GM18502 (cell line): ENCODE measurements at regions not wholly inside any gene's neighbourhood (a gene's known extent, or its start where the extent isn't known, plus 50 kb on each side); places are given as distances from the start of the nearest gene placed in this dataset.

Source experiments
- ATAC-seq: cut with Tn5 transposase; IDR thresholded peaks from one replicate; pipeline ENCODE4 v1.9.1; 2021; ENCODE audit warnings: mild to moderate bottlenecking; ENCODE audit not compliant: unreplicated experiment, poor library complexity

DNA sequence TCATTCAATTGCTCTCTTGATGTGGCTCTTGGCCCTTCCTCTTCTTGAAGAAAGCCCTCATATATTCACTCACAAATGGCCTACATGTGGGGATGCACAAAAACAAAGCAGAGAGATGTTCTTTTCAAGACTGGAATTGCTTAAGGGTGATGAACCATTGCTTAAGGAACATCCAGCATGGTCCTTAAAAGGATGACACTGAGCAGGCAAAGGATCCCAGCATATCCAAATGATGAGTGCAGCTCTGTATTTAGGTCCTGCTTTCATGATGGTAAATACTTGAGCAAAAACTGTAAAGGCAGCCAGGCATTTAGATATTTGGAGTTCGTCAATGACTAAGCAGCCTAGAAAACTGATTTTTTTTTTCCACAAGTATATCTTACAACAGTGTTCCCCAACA, 173.8 kb upstream of the ARRDC4 start:
- no peak for ATAC-seq

GRCh38 chr15:97790180-97790579, 170.3 kb upstream of the ARRDC4 start:
- no peak for ATAC-seq

- no peak for ATAC-seq
Measured at GRCh38 chr15:97791824-97792792, 168.4 kb upstream of the ARRDC4 start.

- no peak for ATAC-seq
Measured at GRCh38 chr15:97804950-97805349, 155.6 kb upstream of the ARRDC4 start.

- no peak for ATAC-seq
Measured at GRCh38 chr15:97806766-97807165, 153.7 kb upstream of the ARRDC4 start.

- ATAC-seq = no peak
Measured at GRCh38 chr15:97815835-97816234, 144.7 kb upstream of the ARRDC4 start.

DNA sequence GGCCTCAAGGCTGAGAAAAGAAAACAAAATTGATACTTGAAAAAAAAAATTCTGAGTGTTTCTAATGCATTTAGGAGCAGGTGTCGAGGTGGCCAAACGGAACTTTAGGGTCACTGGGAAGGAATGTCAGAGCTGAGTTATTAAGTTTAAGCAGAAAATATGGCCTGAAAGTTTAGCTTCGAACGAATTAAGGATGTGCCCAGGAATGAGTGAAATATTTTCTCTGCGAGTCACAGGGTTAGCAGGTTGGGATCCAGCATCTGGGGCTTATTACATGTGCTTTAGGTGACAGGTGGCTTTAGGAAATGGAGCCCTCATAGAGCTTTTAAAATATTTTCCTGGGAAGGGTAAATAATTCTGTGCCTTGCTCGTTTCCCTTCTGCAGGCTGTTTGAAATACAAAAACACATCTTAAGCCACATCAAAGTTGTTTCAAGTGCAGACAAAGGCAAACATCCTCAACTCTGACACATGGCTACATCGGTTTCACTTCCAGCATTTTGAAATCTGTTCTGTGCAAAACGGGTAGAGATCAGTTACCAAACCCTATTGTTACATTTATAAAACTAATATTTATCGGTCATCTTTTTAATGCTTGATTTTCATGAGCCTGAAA, 143.1 kb upstream of the ARRDC4 start:
- no peak for ATAC-seq

- ATAC-seq = no peak
Measured at GRCh38 chr15:97836003-97836402, 124.5 kb upstream of the ARRDC4 start.

DNA sequence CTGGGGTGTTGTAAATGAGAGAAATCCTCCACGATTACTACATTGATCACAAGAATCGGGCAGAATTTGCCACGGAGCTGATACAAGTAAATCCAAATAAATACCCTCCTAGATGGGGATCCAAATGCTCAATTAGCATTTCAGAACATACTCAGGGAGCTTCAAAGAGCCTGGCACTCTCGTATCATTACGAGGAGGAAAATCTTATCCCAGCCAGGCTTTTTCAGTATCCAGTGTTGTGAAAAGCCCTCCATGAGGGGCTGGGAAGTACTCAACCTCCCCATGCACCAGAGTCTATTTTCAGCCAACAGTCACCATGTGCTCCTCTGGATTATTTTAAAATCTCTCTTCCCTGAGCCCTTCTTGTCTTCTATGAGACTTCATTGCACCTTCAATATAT, 122.6 kb upstream of the ARRDC4 start:
- no peak for ATAC-seq

- ATAC-seq = no peak
Measured at GRCh38 chr15:97838606-97839210, 121.8 kb upstream of the ARRDC4 start.

- no peak for ATAC-seq
Measured at GRCh38 chr15:97840501-97840900, 120.0 kb upstream of the ARRDC4 start.

- ATAC-seq = no peak
Measured at GRCh38 chr15:97841558-97841957, 118.9 kb upstream of the ARRDC4 start.

- ATAC-seq = no peak
Measured at GRCh38 chr15:97849183-97849582, 111.3 kb upstream of the ARRDC4 start.

GRCh38 chr15:97858296-97858695, 102.2 kb upstream of the ARRDC4 start:
- no peak for ATAC-seq

GRCh38 chr15:97861529-97862260, 98.8 kb upstream of the ARRDC4 start:
- no peak for ATAC-seq

DNA sequence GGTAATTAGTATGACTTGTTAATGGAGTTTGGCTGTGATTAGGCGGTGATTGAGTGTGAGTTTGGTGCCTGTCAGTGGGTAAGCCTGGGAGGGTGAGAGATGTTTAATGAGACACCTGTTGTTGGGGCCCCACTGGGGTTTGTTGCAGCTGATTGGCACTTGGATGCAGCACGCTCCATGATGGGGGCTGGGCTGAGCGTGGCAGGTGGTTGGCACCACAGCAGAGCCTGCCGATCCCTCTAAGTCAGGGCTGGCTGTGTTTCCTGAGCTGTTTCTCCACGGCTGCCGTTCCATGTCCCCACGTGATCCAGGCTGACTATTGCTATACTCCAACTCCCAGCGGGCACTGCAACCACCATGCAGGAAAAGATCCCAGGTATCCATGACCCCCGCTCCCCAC, 93.5 kb upstream of the ARRDC4 start:
- no peak for ATAC-seq

- ATAC-seq = no peak
Measured at GRCh38 chr15:97867870-97868269, 92.6 kb upstream of the ARRDC4 start.

- ATAC-seq = no peak
Measured at GRCh38 chr15:97868981-97869380, 91.5 kb upstream of the ARRDC4 start.

DNA sequence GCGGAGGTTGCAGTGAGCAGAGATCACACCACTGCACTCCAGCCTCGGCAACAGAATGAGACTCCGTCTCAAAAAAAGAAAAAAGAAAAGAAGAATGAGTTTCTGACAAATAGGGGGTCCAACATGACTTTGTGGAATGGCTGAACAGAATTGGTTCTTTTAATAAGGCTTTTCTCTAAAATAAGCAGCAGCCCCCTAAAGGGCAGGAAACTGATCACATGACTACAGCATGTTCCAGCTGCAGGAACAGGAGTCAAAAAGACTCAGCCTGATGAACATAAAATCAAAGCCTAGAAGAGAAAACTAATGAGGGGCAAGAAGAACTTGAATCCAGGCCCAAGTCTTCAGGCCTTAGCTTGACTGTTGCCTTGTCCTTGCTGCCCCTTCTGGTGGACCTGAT, 89.7 kb upstream of the ARRDC4 start:
- ATAC-seq = no peak

DNA sequence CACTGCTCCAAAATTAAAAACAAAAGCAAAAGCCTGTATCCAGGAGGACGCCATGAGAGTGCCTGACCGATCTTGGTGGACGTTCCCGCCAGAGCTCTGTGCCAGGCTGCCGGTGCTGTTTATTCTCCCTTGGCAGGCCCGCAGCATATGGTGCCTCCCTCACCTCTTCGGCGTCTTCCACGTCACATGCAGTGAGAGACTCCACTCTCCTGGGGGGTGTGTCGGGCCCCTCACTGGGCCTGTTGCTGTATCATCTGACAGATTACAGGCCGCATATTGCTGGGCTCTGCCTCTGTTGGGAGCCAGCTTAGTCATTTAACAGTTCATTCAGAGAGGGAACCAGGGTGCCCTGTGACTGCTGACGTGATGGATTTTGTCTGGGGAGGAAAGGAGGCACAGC, 86.4 kb upstream of the ARRDC4 start:
- ATAC-seq = no peak
